ENCODE measurements at regions not wholly inside any gene's neighbourhood (a gene's known extent, or its start where the extent isn't known, plus 50 kb on each side); places are given as distances from the start of the nearest gene placed in this dataset.
A peak's percentile ranks its signal among the peaks of the same experiment; 100 is the strongest.

- peak; percentile 74 for DNase-seq (ENCODE audit: low read depth)
Measured at GRCh38 chr17:68812876-68813584, 142.2 kb downstream of the ABCA8 start.

GRCh38 chr17:68809148-68809547 is 146.0 kb downstream of the ABCA8 start:
- DNase-seq (ENCODE audit: low read depth): no peak

GRCh38 chr17:68807998-68808772 is 147.0 kb downstream of the ABCA8 start:
- DNase-seq (ENCODE audit: low read depth): no peak

- DNase-seq (ENCODE audit: low read depth): no peak
Measured at GRCh38 chr17:68805609-68806008, 149.6 kb downstream of the ABCA8 start.

- DNase-seq (ENCODE audit: low read depth): no peak
Measured at GRCh38 chr17:68804777-68805520, 150.2 kb downstream of the ABCA8 start.

GRCh38 chr17:68803164-68803929 is 151.8 kb downstream of the ABCA8 start:
- no peak for DNase-seq (ENCODE audit: low read depth)

- no peak for DNase-seq (ENCODE audit: low read depth)
Measured at GRCh38 chr17:68801335-68802247, 153.6 kb downstream of the ABCA8 start.

- peak; percentile 83 for DNase-seq (ENCODE audit: low read depth)
Measured at GRCh38 chr17:68800751-68801150, 154.4 kb downstream of the ABCA8 start.

GRCh38 chr17:68794636-68795434 is 160.4 kb downstream of the ABCA8 start:
- DNase-seq (ENCODE audit: low read depth): peak; percentile 63

- peak; percentile 31 for DNase-seq (ENCODE audit: low read depth)
Measured at GRCh38 chr17:68792873-68793272, 162.3 kb downstream of the ABCA8 start.

GRCh38 chr17:68792042-68792685 is 163.0 kb downstream of the ABCA8 start:
- peak; percentile 93 for DNase-seq (ENCODE audit: low read depth)

- DNase-seq (ENCODE audit: low read depth): no peak
Measured at GRCh38 chr17:68790931-68791330, 164.3 kb downstream of the ABCA8 start.

- DNase-seq (ENCODE audit: low read depth): no peak
Measured at GRCh38 chr17:68790492-68790891, 164.7 kb downstream of the ABCA8 start.

- no peak for DNase-seq (ENCODE audit: low read depth)
Measured at GRCh38 chr17:68789203-68789962, 165.8 kb downstream of the ABCA8 start.

- DNase-seq (ENCODE audit: low read depth): no peak
Measured at GRCh38 chr17:68785565-68786486, 169.4 kb downstream of the ABCA8 start.

- peak; percentile 84 for DNase-seq (ENCODE audit: low read depth)
Measured at GRCh38 chr17:68784431-68784830, 170.8 kb downstream of the ABCA8 start.

GRCh38 chr17:68783861-68784260 is 171.3 kb downstream of the ABCA8 start:
- peak; percentile 32 for DNase-seq (ENCODE audit: low read depth)

GRCh38 chr17:68782789-68783188 is 172.4 kb downstream of the ABCA8 start:
- DNase-seq (ENCODE audit: low read depth): peak; percentile 32

All from amniotic epithelial cell (primary cell).